ENCODE measurements at regions not wholly inside any gene's neighbourhood (a gene's known extent, or its start where the extent isn't known, plus 50 kb on each side); places are given as distances from the start of the nearest gene placed in this dataset.

GRCh38 chr12:75865315-75865714 is 166.3 kb downstream of the PHLDA1 start:
- intact Hi-C loops (cut with DNase I; ENCODE audit: low total_unique reads), result no loop called here
- no peak overlapping the region for H3K4me3 ChIP-seq
- no peaks in the 10 kb centered on the region for H3K4me1 ChIP-seq
- H3K27ac ChIP-seq, result no peak overlapping the region
- no peaks in the 10 kb centered on the region for H3K9me3 ChIP-seq
- no peak for DNase-seq (ENCODE audit: low spot score in 2 of 2)
- H3K36me3 ChIP-seq, result no peaks in the 10 kb centered on the region
- no peaks in the 10 kb centered on the region for H3K27me3 ChIP-seq
- TF ChIP-seq POLR2AphosphoS5 (IDR thresholded peaks at IDR 0.05), result no peak
- TF ChIP-seq POLR2A (IDR thresholded peaks at IDR 0.05), result no peak
- TF ChIP-seq, protein P1, sequence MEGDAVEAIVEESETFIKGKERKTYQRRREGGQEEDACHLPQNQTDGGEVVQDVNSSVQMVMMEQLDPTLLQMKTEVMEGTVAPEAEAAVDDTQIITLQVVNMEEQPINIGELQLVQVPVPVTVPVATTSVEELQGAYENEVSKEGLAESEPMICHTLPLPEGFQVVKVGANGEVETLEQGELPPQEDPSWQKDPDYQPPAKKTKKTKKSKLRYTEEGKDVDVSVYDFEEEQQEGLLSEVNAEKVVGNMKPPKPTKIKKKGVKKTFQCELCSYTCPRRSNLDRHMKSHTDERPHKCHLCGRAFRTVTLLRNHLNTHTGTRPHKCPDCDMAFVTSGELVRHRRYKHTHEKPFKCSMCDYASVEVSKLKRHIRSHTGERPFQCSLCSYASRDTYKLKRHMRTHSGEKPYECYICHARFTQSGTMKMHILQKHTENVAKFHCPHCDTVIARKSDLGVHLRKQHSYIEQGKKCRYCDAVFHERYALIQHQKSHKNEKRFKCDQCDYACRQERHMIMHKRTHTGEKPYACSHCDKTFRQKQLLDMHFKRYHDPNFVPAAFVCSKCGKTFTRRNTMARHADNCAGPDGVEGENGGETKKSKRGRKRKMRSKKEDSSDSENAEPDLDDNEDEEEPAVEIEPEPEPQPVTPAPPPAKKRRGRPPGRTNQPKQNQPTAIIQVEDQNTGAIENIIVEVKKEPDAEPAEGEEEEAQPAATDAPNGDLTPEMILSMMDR (IDR thresholded peaks at IDR 0.05), result no peak

DNA sequence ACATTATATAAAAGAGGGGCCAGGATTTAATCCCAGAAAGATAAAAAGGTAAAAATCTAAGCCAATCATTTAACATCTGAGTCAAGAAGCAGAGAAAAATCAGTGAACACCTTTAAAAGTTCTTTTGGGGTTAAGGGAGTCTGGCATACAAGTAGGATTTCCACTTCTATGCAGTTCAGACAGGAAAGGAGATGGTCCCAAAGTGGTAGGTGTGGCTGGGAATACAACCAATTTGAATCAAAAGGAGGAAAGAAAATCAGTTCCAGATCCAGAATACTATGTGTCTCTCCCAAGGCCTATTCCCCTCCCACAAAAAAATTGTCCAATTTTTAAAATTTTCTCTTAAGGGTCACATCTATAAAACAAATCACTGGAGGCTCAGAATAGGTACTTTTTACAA is 167.4 kb downstream of the PHLDA1 start:
- intact Hi-C loops (cut with DNase I; ENCODE audit: low total_unique reads), result no loop called here
- Histone ChIP-seq H3K27me3 (no peaks in the 10 kb centered on the region), H3K36me3 (no peaks in the 10 kb centered on the region), H3K9me3 (no peaks in the 10 kb centered on the region), H3K4me3 (no peak overlapping the region), H3K4me1 (no peaks in the 10 kb centered on the region), H3K27ac (no peak overlapping the region)
- TF ChIP-seq POLR2A (IDR thresholded peaks at IDR 0.05) (no peak), POLR2AphosphoS5 (IDR thresholded peaks at IDR 0.05) (no peak)
- TF ChIP-seq, protein P1 (IDR thresholded peaks at IDR 0.05), result no peak
- DNase-seq (ENCODE audit: low spot score in 2 of 2), result no peak

DNA sequence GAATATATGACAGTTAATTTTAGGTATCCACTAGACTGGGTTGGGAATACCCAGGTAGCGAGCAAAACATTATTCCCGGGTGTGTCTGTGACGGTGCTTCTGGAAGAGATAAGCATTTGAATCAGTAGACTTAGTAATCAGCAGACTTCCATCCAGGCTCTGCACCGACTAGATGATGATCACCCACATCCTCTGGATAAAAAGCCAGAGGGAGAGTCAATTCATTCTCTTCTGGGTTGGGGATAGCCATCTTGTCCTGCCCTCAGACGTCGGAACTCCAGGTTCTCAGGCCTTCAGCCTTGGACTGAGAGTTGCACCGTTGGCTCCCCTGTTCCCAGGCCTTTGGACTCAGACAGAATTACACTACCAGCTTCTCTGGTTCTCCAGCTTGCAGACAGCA is 168.0 kb downstream of the PHLDA1 start:
- DNase-seq (ENCODE audit: low spot score in 2 of 2), result no peak
- intact Hi-C loops (cut with DNase I; ENCODE audit: low total_unique reads), result no loop called here
- Histone ChIP-seq H3K4me1 (no peaks in the 10 kb centered on the region), H3K27me3 (no peaks in the 10 kb centered on the region), H3K4me3 (no peak overlapping the region), H3K27ac (no peak overlapping the region), H3K36me3 (no peaks in the 10 kb centered on the region), H3K9me3 (no peaks in the 10 kb centered on the region)
- TF ChIP-seq POLR2A (IDR thresholded peaks at IDR 0.05), result no peak
- no peak for TF ChIP-seq POLR2AphosphoS5 (IDR thresholded peaks at IDR 0.05)
- TF ChIP-seq, protein P1 (IDR thresholded peaks at IDR 0.05), result no peak

- H3K4me3 ChIP-seq, result no peak overlapping the region
- TF ChIP-seq POLR2A (IDR thresholded peaks at IDR 0.05), result no peak
- TF ChIP-seq POLR2AphosphoS5 (IDR thresholded peaks at IDR 0.05), result no peak
- H3K9me3 ChIP-seq, result no peaks in the 10 kb centered on the region
- no peaks in the 10 kb centered on the region for H3K4me1 ChIP-seq
- no peak overlapping the region for H3K27ac ChIP-seq
- no peaks in the 10 kb centered on the region for H3K27me3 ChIP-seq
- intact Hi-C loops (cut with DNase I; ENCODE audit: low total_unique reads), result no loop called here
- no peaks in the 10 kb centered on the region for H3K36me3 ChIP-seq
- DNase-seq (ENCODE audit: low spot score in 2 of 2), result no peak
Measured at GRCh38 chr12:75862692-75863471, 168.7 kb downstream of the PHLDA1 start.

- Histone ChIP-seq H3K9me3 (no peaks in the 10 kb centered on the region), H3K27ac (no peak overlapping the region), H3K27me3 (no peaks in the 10 kb centered on the region), H3K36me3 (no peaks in the 10 kb centered on the region), H3K4me1 (no peaks in the 10 kb centered on the region), H3K4me3 (no peak overlapping the region)
- intact Hi-C loops (cut with DNase I; ENCODE audit: low total_unique reads), result no loop called here
- no peak for DNase-seq (ENCODE audit: low spot score in 2 of 2)
- no peak for TF ChIP-seq POLR2AphosphoS5 (IDR thresholded peaks at IDR 0.05)
- no peak for TF ChIP-seq POLR2A (IDR thresholded peaks at IDR 0.05)
- TF ChIP-seq, protein P1 (IDR thresholded peaks at IDR 0.05), result no peak
Measured at GRCh38 chr12:75859868-75860267, 171.7 kb downstream of the PHLDA1 start.

Data from breast epithelium (tissue), 4 donors.